HepG2 (cell line): ENCODE measurements at regions not wholly inside any gene's neighbourhood (a gene's known extent, or its start where the extent isn't known, plus 50 kb on each side); places are given as distances from the start of the nearest gene placed in this dataset.

Experiments
- EP300 ChIP-seq, 3 experiments: sonication (generic) in 1 of 3; formaldehyde crosslinking in 1 of 3; IDR thresholded peaks; 2 replicates each; pipeline versions ENCODE4 v1.5.1 to v1.6.1; 2011 to 2020; ENCODE audit warnings: low read depth in 2 of 3, low read length in 2 of 3, borderline replicate concordance in 1 of 3, improper control_type of control experiment in 1 of 3, mild to moderate bottlenecking in 1 of 3, missing genetic modification reagents in 1 of 3, moderate library complexity in 1 of 3
- FOXJ3 ChIP-seq: sonication (generic); formaldehyde crosslinking; IDR thresholded peaks from 2 replicates; pipeline ENCODE4 v1.4.0; 2020; ENCODE audit warnings: missing genetic modification reagents, mild to moderate bottlenecking, borderline replicate concordance
- JUN ChIP-seq: sonication (generic); formaldehyde crosslinking; IDR thresholded peaks from 2 replicates; pipeline ENCODE4 v1.4.0; 2020; ENCODE audit warnings: mild to moderate bottlenecking, missing genetic modification reagents
- JUND ChIP-seq: sonication (generic); formaldehyde crosslinking; IDR thresholded peaks from 2 replicates; pipeline ENCODE4 v1.8.0; 2022; ENCODE audit warnings: mild to moderate bottlenecking, missing genetic modification reagents
- MYC ChIP-seq: sonication (generic); formaldehyde crosslinking; IDR thresholded peaks from 2 replicates; pipeline ENCODE4 v1.9.0; 2021; ENCODE audit warnings: missing genetic modification reagents, borderline replicate concordance
- PHB2 ChIP-seq: fragments of 450-650 bp; IDR thresholded peaks from 2 replicates; pipeline ENCODE4 v1.6.1; 2018; ENCODE audit not compliant: partially characterized antibody
- POLR2AphosphoS5 ChIP-seq: IDR thresholded peaks from 2 replicates; pipeline ENCODE4 v1.6.1; 2012; ENCODE audit warnings: low read depth, low read length
- SAFB2 ChIP-seq: sonication (generic); formaldehyde crosslinking; IDR thresholded peaks from 2 replicates; pipeline ENCODE4 v1.5.1; 2020; ENCODE audit warnings: missing genetic modification reagents, low read depth, mild to moderate bottlenecking, borderline replicate concordance
- TCF7 ChIP-seq: sonication (generic); IDR thresholded peaks from 2 replicates; pipeline ENCODE4 v1.6.1; 2016; ENCODE audit warnings: antibody characterized with exemption, low read depth
- TFAP4 ChIP-seq: sonication (generic); IDR thresholded peaks from 2 replicates; pipeline ENCODE4 v1.6.1; 2016; ENCODE audit warnings: low read depth, borderline replicate concordance
- ZBTB21 ChIP-seq: sonication (generic); formaldehyde crosslinking; IDR thresholded peaks from 2 replicates; pipeline ENCODE4 v1.4.0; 2020; ENCODE audit warnings: missing genetic modification reagents
- ZNF362 ChIP-seq: sonication (generic); formaldehyde crosslinking; IDR thresholded peaks from 2 replicates; pipeline ENCODE4 v1.4.0; 2020; ENCODE audit warnings: missing genetic modification reagents, mild to moderate bottlenecking, borderline replicate concordance
- ZNF672 ChIP-seq: sonication (generic); formaldehyde crosslinking; IDR thresholded peaks from 2 replicates; pipeline ENCODE4 v1.8.1; 2022; ENCODE audit warnings: missing genetic modification reagents

GRCh38 chr4:137681081-137681480 lies 148.8 kb upstream of the PCDH18 start:
- TF ChIP-seq POLR2AphosphoS5, result no peak
- TF ChIP-seq PHB2, result no peak
- TF ChIP-seq ZBTB21 (CRISPR knock-in tag), result no peak
- TF ChIP-seq SAFB2 (CRISPR knock-in tag), result no peak
- TF ChIP-seq JUND, result no peak
- no peak for TF ChIP-seq ZNF362 (CRISPR knock-in tag)
- TF ChIP-seq TFAP4, result no peak
- no peak for TF ChIP-seq MYC
- TF ChIP-seq EP300 (IDR thresholded peaks at IDR 0.05; ENCODE audit: low read depth in 2 of 2, low read length in 2 of 2), result no peak
- no peak for TF ChIP-seq EP300 (CRISPR knock-in tag; IDR thresholded peaks at IDR 0.05; ENCODE audit: borderline replicate concordance)
- TF ChIP-seq ZNF672 (CRISPR knock-in tag), result no peak
- TF ChIP-seq JUN, result no peak
- no peak for TF ChIP-seq TCF7
- TF ChIP-seq FOXJ3 (CRISPR knock-in tag), result no peak
